CD8-positive, alpha-beta memory T cell (primary cell): ENCODE measurements at regions not wholly inside any gene's neighbourhood (a gene's known extent, or its start where the extent isn't known, plus 50 kb on each side); places are given as distances from the start of the nearest gene placed in this dataset.

Experiments
- CTCF ChIA-PET: fragments of 350-600 bp; sonication (Branson Sonifier 250); formaldehyde crosslinking; loops from one replicate; lab custom pipeline; 2021; ENCODE audit warnings: antibody characterized with exemption; lab: Charles Lee
- POLR2A ChIA-PET: fragments of 350-600 bp; sonication (Branson Sonifier 250); formaldehyde crosslinking; loops from one replicate; lab custom pipeline; 2021; ENCODE audit warnings: antibody characterized with exemption; lab: Charles Lee
- DNase-seq, 5 donors: peaks; one replicate each; pipeline versions ENCODE4 v3.0.0 to v3.0.0-alpha.2; 2020 to 2022; ENCODE audit warnings: mixed read lengths in 1 of 5
- H3K27ac ChIP-seq: one replicate; pipeline ENCODE4 v1.7.0; 2013; ENCODE audit warnings: low read depth, mild to moderate bottlenecking, low read length, moderate library complexity
- H3K27me3 ChIP-seq: 2 replicates; pipeline ENCODE4 v1.7.0; 2013; ENCODE audit warnings: low read length, mild to moderate bottlenecking; ENCODE audit not compliant: insufficient read depth, poor library complexity, severe bottlenecking
- H3K36me3 ChIP-seq: 2 replicates; pipeline ENCODE4 v1.7.0; 2013; ENCODE audit warnings: mild to moderate bottlenecking, low read length, moderate library complexity; ENCODE audit not compliant: insufficient read depth
- H3K4me1 ChIP-seq: 2 replicates; pipeline ENCODE4 v1.7.0; 2013; ENCODE audit warnings: mild to moderate bottlenecking, low read length, moderate library complexity; ENCODE audit not compliant: insufficient read depth
- H3K4me3 ChIP-seq: 2 replicates; pipeline ENCODE4 v1.7.0; 2013; ENCODE audit warnings: mild to moderate bottlenecking, low read length
- H3K9me3 ChIP-seq: 2 replicates; pipeline ENCODE4 v1.7.0; 2013; ENCODE audit warnings: mild to moderate bottlenecking, low read length
- H3K27ac Mint-ChIP-seq, 8 donors: one replicate each; pipeline ENCODE4 v1.8.0; 2020 to 2021; ENCODE audit warnings: mixed read lengths in 8 of 8, mild to moderate bottlenecking in 6 of 8, inconsistent platforms in 3 of 8, moderate library complexity in 3 of 8
- H3K27me3 Mint-ChIP-seq, 2 donors: one replicate each; pipeline ENCODE4 v1.8.0; 2020 to 2021; ENCODE audit warnings: mixed read lengths in 2 of 2, mild to moderate bottlenecking in 1 of 2, moderate library complexity in 1 of 2
- H3K36me3 Mint-ChIP-seq, 3 donors: one replicate each; pipeline ENCODE4 v1.8.0; 2020 to 2021; ENCODE audit warnings: mixed read lengths in 3 of 3, inconsistent platforms in 1 of 3, mild to moderate bottlenecking in 1 of 3
- H3K4me1 Mint-ChIP-seq, 3 donors: one replicate each; pipeline ENCODE4 v1.8.0; 2020 to 2021; ENCODE audit warnings: mixed read lengths in 3 of 3, inconsistent platforms in 1 of 3, mild to moderate bottlenecking in 1 of 3
- H3K4me3 Mint-ChIP-seq, 7 donors: one replicate each; pipeline ENCODE4 v1.8.0; 2020 to 2021; ENCODE audit warnings: mixed read lengths in 7 of 7, mild to moderate bottlenecking in 6 of 7, moderate library complexity in 4 of 7, inconsistent platforms in 2 of 7
- H3K9me3 Mint-ChIP-seq, 5 donors: one replicate each; pipeline ENCODE4 v1.8.0; 2020 to 2022; ENCODE audit warnings: mixed read lengths in 5 of 5, mild to moderate bottlenecking in 3 of 5, moderate library complexity in 2 of 5, inconsistent platforms in 1 of 5

DNA sequence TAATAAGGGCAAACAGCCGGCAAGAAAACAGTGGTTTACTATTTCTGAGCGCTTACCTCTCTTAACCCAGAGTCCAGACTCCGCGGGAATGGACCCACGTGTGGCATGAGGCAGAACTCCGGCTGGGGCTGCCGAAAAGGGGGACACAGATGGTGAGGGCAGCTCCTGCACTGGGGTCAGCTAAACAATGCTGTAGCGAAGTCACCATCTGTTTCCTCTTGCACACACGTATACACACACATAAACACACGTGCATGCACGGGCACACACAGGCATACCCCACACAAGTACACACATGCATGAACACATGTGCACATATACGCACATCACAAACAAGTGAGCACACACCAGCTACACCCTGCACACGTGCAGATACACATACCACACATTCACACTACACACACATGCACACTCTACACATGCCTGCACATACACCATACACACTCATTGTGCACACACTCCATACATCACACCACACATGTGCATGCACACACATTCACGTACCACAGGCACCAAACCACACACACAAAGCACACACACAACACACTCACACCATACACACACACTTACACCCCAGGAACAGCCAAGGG, 105.9 kb upstream of the ID2 start:
- peak overlapping the region; percentile 11 for H3K4me3 ChIP-seq
- H3K27ac ChIP-seq, result no peak overlapping the region
- Mint-ChIP-seq H3K27ac (peak overlapping the region in 4 of 8 donors; percentile 7 to 58 (median 13)), H3K9me3 (no peaks in the 10 kb centered on the region), H3K27me3 (no peaks in the 10 kb centered on the region), H3K4me3 (peak overlapping the region in 6 of 7 donors; percentile 60 to 81 (median 72)), H3K4me1 (peaks cover 36 to 49% (median 37%) of the 10 kb centered on the region in 3 donors), H3K36me3 (no peaks in the 10 kb centered on the region)
- H3K4me1 ChIP-seq, result peaks cover 28% of the 10 kb centered on the region
- DNase-seq, result no peak
- CTCF ChIA-PET, result interaction anchor here (1.3 to 1.6 kb wide), 2 partner anchors 27 to 106 kb away, joined by 3 read pairs; no protein-coding TSS in a partner anchor
- POLR2A ChIA-PET, result no interaction called here
- H3K36me3 ChIP-seq, result no peaks in the 10 kb centered on the region
- no peaks in the 10 kb centered on the region for H3K27me3 ChIP-seq
- H3K9me3 ChIP-seq, result no peaks in the 10 kb centered on the region

DNA sequence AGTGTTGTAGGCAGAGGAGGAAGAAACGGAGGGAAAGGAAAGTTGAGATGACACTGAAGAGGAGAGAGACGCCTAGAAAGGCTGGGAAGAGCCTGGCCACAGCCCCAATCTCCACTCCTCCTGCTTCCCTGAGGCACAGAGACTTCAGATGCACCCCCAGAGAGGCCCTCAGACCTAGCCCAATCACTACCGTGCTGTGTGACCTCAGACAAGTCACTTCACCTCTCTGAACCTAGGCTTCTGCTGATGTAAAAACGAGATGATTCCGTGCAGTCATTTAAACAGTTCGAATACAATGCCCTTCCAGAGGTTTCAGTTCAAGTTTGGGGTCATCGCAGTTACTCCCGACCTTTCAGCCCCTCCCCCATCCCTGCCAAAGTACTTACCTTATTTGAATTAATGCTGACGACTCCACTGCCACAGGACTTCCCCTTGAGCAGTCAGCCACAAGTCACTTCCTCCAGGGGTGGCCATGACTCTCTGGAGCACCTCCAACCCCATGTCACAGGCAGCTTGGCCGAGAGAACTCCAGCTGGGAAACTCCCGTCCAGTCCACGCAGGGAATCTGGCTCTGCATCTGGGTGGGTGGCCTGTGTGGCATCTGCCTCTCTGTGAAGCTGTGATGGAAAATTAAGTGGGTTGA, 105.2 kb upstream of the ID2 start:
- no peaks in the 10 kb centered on the region for H3K27me3 Mint-ChIP-seq
- ChIA-PET CTCF (no interaction called here), POLR2A (no interaction called here)
- Histone ChIP-seq H3K4me3 (peak overlapping the region; percentile 11), H3K27me3 (no peaks in the 10 kb centered on the region), H3K27ac (no peak overlapping the region), H3K4me1 (peaks cover 28% of the 10 kb centered on the region), H3K36me3 (no peaks in the 10 kb centered on the region), H3K9me3 (no peaks in the 10 kb centered on the region)
- H3K4me3 Mint-ChIP-seq, result peak overlapping the region; percentile 36 to 81 (median 72)
- H3K36me3 Mint-ChIP-seq, result no peaks in the 10 kb centered on the region
- peaks cover 36 to 51% (median 38%) of the 10 kb centered on the region in 3 donors for H3K4me1 Mint-ChIP-seq
- peak overlapping the region in 5 of 8 donors; percentile 29 to 78 (median 70) for H3K27ac Mint-ChIP-seq
- peak in 4 of 5 donors; percentile 11 to 57 (median 32) for DNase-seq
- no peaks in the 10 kb centered on the region for H3K9me3 Mint-ChIP-seq

GRCh38 chr2:8577573-8577972, 104.3 kb upstream of the ID2 start:
- Histone ChIP-seq H3K27ac (no peak overlapping the region), H3K27me3 (no peaks in the 10 kb centered on the region), H3K36me3 (no peaks in the 10 kb centered on the region), H3K9me3 (no peaks in the 10 kb centered on the region), H3K4me1 (peaks cover 28% of the 10 kb centered on the region), H3K4me3 (no peak overlapping the region)
- H3K9me3 Mint-ChIP-seq, result no peaks in the 10 kb centered on the region
- H3K36me3 Mint-ChIP-seq, result no peaks in the 10 kb centered on the region
- no peak overlapping the region for H3K27ac Mint-ChIP-seq
- peaks cover 36 to 46% (median 38%) of the 10 kb centered on the region in 3 donors for H3K4me1 Mint-ChIP-seq
- ChIA-PET POLR2A (no interaction called here), CTCF (no interaction called here)
- no peaks in the 10 kb centered on the region for H3K27me3 Mint-ChIP-seq
- DNase-seq, result no peak
- H3K4me3 Mint-ChIP-seq, result peak overlapping the region in 1 of 7 donors; percentile 32

DNA sequence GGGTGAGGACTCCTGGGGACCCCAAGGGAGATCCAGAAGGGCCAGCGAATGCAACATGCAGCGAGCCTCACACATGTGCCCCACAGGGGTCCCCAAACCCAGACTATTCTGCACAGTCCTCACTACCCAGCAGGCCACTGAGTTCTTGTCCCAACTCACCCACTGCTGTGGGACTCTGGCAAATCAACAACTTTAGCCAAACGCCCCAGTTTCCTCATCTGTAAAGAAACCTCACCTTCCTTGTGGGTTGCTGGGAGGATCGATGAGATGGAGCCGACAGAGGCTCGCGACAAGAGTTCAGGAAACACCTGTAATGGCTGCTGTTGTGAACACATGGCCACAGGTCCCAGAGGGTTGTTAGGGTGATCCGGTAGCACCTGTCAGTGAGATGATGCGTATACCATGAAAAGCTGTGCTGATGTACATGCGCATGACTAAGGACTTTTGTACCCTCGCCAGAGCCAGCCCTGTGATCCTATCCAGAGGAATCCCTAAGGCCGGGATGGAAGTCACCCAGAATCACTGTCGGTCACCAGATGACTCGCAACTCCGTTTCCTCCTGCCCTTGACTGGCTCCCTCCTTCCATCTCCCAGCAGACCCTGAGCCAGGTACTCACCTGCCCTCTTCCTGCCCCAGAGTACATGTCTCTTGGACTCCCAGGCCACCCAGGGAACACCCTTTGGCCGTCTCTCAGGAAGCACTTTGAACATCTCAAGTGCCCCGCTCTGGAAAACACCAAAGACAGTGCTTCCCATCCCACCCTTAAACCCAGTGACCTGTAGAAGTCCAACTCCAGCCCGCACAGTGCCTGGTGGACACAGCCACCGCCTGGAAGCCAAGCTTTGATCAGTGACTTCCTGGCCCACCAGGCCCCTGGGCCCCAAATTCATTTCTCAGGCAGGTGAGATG, 103.3 kb upstream of the ID2 start:
- H3K36me3 Mint-ChIP-seq, result no peaks in the 10 kb centered on the region
- H3K4me3 Mint-ChIP-seq, result no peak overlapping the region
- Histone ChIP-seq H3K36me3 (no peaks in the 10 kb centered on the region), H3K4me3 (no peak overlapping the region), H3K4me1 (peaks cover 28% of the 10 kb centered on the region), H3K27me3 (no peaks in the 10 kb centered on the region), H3K27ac (no peak overlapping the region), H3K9me3 (no peaks in the 10 kb centered on the region)
- H3K4me1 Mint-ChIP-seq, result peaks cover 39 to 46% (median 40%) of the 10 kb centered on the region in 3 donors
- DNase-seq, result peak in 1 of 5 donors; percentile 33
- ChIA-PET CTCF (no interaction called here), POLR2A (no interaction called here)
- H3K27me3 Mint-ChIP-seq, result no peaks in the 10 kb centered on the region
- no peak overlapping the region for H3K27ac Mint-ChIP-seq
- no peaks in the 10 kb centered on the region for H3K9me3 Mint-ChIP-seq

GRCh38 chr2:8579485-8580085, 102.3 kb upstream of the ID2 start:
- no peaks in the 10 kb centered on the region for H3K9me3 ChIP-seq
- H3K36me3 Mint-ChIP-seq, result no peaks in the 10 kb centered on the region
- POLR2A ChIA-PET, result no interaction called here
- no peaks in the 10 kb centered on the region for H3K9me3 Mint-ChIP-seq
- H3K4me3 Mint-ChIP-seq, result no peak overlapping the region
- no peak overlapping the region for H3K4me3 ChIP-seq
- no peaks in the 10 kb centered on the region for H3K36me3 ChIP-seq
- H3K27ac ChIP-seq, result no peak overlapping the region
- H3K27ac Mint-ChIP-seq, result no peak overlapping the region
- CTCF ChIA-PET, result no interaction called here
- DNase-seq, result no peak
- H3K27me3 Mint-ChIP-seq, result no peaks in the 10 kb centered on the region
- peaks cover 38 to 48% (median 41%) of the 10 kb centered on the region in 3 donors for H3K4me1 Mint-ChIP-seq
- H3K27me3 ChIP-seq, result no peaks in the 10 kb centered on the region
- H3K4me1 ChIP-seq, result peaks cover 35% of the 10 kb centered on the region

- Mint-ChIP-seq H3K36me3 (no peaks in the 10 kb centered on the region), H3K9me3 (no peaks in the 10 kb centered on the region), H3K4me3 (no peak overlapping the region), H3K27ac (peak overlapping the region in 3 of 8 donors; percentile 18 to 61 (median 23)), H3K27me3 (peaks cover 0 to 2% of the 10 kb centered on the region in 2 donors), H3K4me1 (peaks cover 32 to 42% (median 35%) of the 10 kb centered on the region in 3 donors)
- H3K27me3 ChIP-seq, result no peaks in the 10 kb centered on the region
- DNase-seq, result no peak
- H3K27ac ChIP-seq, result no peak overlapping the region
- peaks cover 26% of the 10 kb centered on the region for H3K4me1 ChIP-seq
- H3K4me3 ChIP-seq, result no peak overlapping the region
- no peaks in the 10 kb centered on the region for H3K36me3 ChIP-seq
- POLR2A ChIA-PET, result no interaction called here
- CTCF ChIA-PET, result no interaction called here
- no peaks in the 10 kb centered on the region for H3K9me3 ChIP-seq
Measured at GRCh38 chr2:8580316-8581233, 101.3 kb upstream of the ID2 start.

DNA sequence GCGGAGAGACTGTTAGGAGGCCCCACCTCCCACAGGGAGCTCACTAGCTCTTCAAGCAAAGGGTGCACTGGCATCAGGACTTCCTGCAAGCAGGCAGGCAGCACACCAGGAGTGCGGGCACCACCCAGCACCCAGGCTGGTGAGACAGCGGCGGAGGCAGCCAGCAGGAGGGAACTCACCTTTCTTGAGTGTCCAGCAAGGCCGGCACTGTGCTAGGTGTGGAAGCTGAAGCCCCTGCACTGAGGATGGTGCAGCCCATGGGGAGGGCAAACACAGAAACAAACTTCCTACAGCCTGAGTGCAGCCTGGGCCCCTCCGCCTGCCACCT, 100.7 kb upstream of the ID2 start:
- Histone ChIP-seq H3K27me3 (no peaks in the 10 kb centered on the region), H3K9me3 (no peaks in the 10 kb centered on the region), H3K36me3 (no peaks in the 10 kb centered on the region), H3K27ac (no peak overlapping the region), H3K4me3 (no peak overlapping the region), H3K4me1 (peaks cover 20% of the 10 kb centered on the region)
- H3K27ac Mint-ChIP-seq, result peak overlapping the region in 2 of 8 donors; percentile 52 to 61
- no peak overlapping the region for H3K4me3 Mint-ChIP-seq
- H3K27me3 Mint-ChIP-seq, result peaks cover 0 to 2% of the 10 kb centered on the region in 2 donors
- H3K36me3 Mint-ChIP-seq, result no peaks in the 10 kb centered on the region
- DNase-seq, result no peak
- CTCF ChIA-PET, result no interaction called here
- no peaks in the 10 kb centered on the region for H3K9me3 Mint-ChIP-seq
- POLR2A ChIA-PET, result no interaction called here
- H3K4me1 Mint-ChIP-seq, result peaks cover 27 to 35% (median 34%) of the 10 kb centered on the region in 3 donors
